ENCODE measurements at regions not wholly inside any gene's neighbourhood (a gene's known extent, or its start where the extent isn't known, plus 50 kb on each side); places are given as distances from the start of the nearest gene placed in this dataset.

DNA sequence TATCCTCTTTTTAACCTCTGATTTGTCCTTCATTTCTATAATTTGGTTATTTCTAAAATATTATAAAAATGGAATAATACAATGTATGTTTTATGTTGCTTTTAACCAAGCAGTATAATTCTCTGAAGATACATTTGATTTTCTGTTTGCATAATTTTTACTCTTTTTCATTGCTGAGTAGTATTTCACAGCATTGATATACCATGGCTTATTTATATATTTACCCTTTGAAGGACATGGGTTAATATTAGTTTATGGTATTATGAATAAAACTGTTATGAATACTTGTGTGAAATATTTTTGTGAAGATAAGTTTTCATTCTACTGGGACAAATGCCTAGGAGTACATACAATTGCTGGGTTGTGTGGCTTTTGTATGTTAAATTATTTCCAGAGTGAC lies 748.6 kb downstream of the TENT5A start:
- no peak for TF ChIP-seq POLR2A (IDR thresholded peaks at IDR 0.05; ENCODE audit: low read length)
- no peak for TF ChIP-seq GATA1 (IDR thresholded peaks at IDR 0.05; ENCODE audit: low read depth, low read length)

All from erythroblast (primary cell).